ENCODE measurements at regions not wholly inside any gene's neighbourhood (a gene's known extent, or its start where the extent isn't known, plus 50 kb on each side); places are given as distances from the start of the nearest gene placed in this dataset.

- TF ChIP-seq JUND (IDR thresholded peaks at IDR 0.05; ENCODE audit: low read length) (no peak), RBBP5 (IDR thresholded peaks at IDR 0.05; ENCODE audit: borderline replicate concordance, low read depth, low read length) (no peak)
Observed at GRCh38 chr18:37710726-37711125, 145.1 kb upstream of the CELF4 start (continued).

All from H1 (cell line).